Calu3 (cell line): ENCODE measurements at regions not wholly inside any gene's neighbourhood (a gene's known extent, or its start where the extent isn't known, plus 50 kb on each side); places are given as distances from the start of the nearest gene placed in this dataset.

Source experiments
- BruUV-seq: library from RNA; stranded (reverse); fragments of 400-500 nt; replicated peaks from 2 replicates; lab custom pipeline; 2021; lab: Mats Ljungman, UMichigan
- CTCF ChIA-PET: fragments of 300-600 bp; sonication (Branson Sonifier 250); formaldehyde crosslinking; loops from one replicate; lab custom pipeline; 2022; ENCODE audit warnings: antibody characterized with exemption; lab: Charles Lee
- DNase-seq: peaks from one replicate; pipeline ENCODE4 v3.0.0; 2022
- H3K27ac Mint-ChIP-seq: one replicate; pipeline ENCODE4 v1.8.0; 2022; ENCODE audit warnings: mixed read lengths; ENCODE audit not compliant: unreplicated experiment
- H3K27me3 Mint-ChIP-seq: one replicate; pipeline ENCODE4 v1.8.0; 2022; ENCODE audit warnings: mixed read lengths; ENCODE audit not compliant: unreplicated experiment
- H3K36me3 Mint-ChIP-seq: one replicate; pipeline ENCODE4 v1.8.0; 2022; ENCODE audit warnings: mild to moderate bottlenecking, moderate library complexity, mixed read lengths; ENCODE audit not compliant: insufficient read depth, unreplicated experiment
- H3K4me1 Mint-ChIP-seq: one replicate; pipeline ENCODE4 v1.8.0; 2022; ENCODE audit warnings: mild to moderate bottlenecking, low read depth, mixed read lengths; ENCODE audit not compliant: unreplicated experiment
- H3K4me3 Mint-ChIP-seq: one replicate; pipeline ENCODE4 v1.8.0; 2022; ENCODE audit warnings: mild to moderate bottlenecking, low read depth, moderate library complexity, mixed read lengths; ENCODE audit not compliant: unreplicated experiment
- H3K9me3 Mint-ChIP-seq: one replicate; pipeline ENCODE4 v1.8.0; 2022; ENCODE audit warnings: low read depth, mixed read lengths; ENCODE audit not compliant: unreplicated experiment
- CTCF ChIP-seq: fragments of 200-600 bp; IDR thresholded peaks from one replicate; pipeline ENCODE4 v1.8.0; 2022; ENCODE audit warnings: antibody characterized with exemption; ENCODE audit not compliant: unreplicated experiment
- intact Hi-C: fragments of 100-400 bp; cut with micrococcal nuclease; formaldehyde crosslinking; loops from one replicate; pipeline ENCODE4 v1.10.0; 2022; ENCODE audit not compliant: unreplicated experiment

- no peak for TF ChIP-seq CTCF
- Mint-ChIP-seq H3K27me3 (no peaks in the 10 kb centered on the region), H3K36me3 (no peaks in the 10 kb centered on the region), H3K27ac (no peak overlapping the region), H3K4me1 (no peaks in the 10 kb centered on the region), H3K4me3 (no peak overlapping the region), H3K9me3 (peaks cover 6% of the 10 kb centered on the region)
- DNase-seq = no peak
- CTCF ChIA-PET = no interaction called here
- intact Hi-C loops = no loop called here
- BruUV-seq = no TSS peak
Measured at GRCh38 chr9:103649086-103649485, 445.0 kb upstream of the SMC2 start.

GRCh38 chr9:103658156-103658555 lies 436.0 kb upstream of the SMC2 start:
- Mint-ChIP-seq H3K4me3 (no peak overlapping the region), H3K27ac (no peak overlapping the region), H3K9me3 (peaks cover 5% of the 10 kb centered on the region), H3K36me3 (no peaks in the 10 kb centered on the region), H3K27me3 (no peaks in the 10 kb centered on the region), H3K4me1 (no peaks in the 10 kb centered on the region)
- intact Hi-C loops = no loop called here
- BruUV-seq = no TSS peak
- CTCF ChIA-PET = no interaction called here
- no peak for DNase-seq
- no peak for TF ChIP-seq CTCF

- Mint-ChIP-seq H3K4me3 (no peak overlapping the region), H3K27me3 (no peaks in the 10 kb centered on the region), H3K9me3 (peaks cover 5% of the 10 kb centered on the region), H3K27ac (no peak overlapping the region), H3K4me1 (no peaks in the 10 kb centered on the region), H3K36me3 (no peaks in the 10 kb centered on the region)
- intact Hi-C loops = no loop called here
- CTCF ChIA-PET = no interaction called here
- no peak for DNase-seq
- TF ChIP-seq CTCF = no peak
- BruUV-seq = no TSS peak
Measured at GRCh38 chr9:103660830-103661229, 433.3 kb upstream of the SMC2 start.

GRCh38 chr9:103661663-103662062 lies 432.4 kb upstream of the SMC2 start:
- no peak for DNase-seq
- no peak for TF ChIP-seq CTCF
- Mint-ChIP-seq H3K36me3 (no peaks in the 10 kb centered on the region), H3K27ac (no peak overlapping the region), H3K27me3 (no peaks in the 10 kb centered on the region), H3K4me1 (no peaks in the 10 kb centered on the region), H3K9me3 (peaks cover 5% of the 10 kb centered on the region), H3K4me3 (no peak overlapping the region)
- intact Hi-C loops = no loop called here
- CTCF ChIA-PET = no interaction called here
- no TSS peak for BruUV-seq
